Calu3 (cell line): ENCODE measurements at regions not wholly inside any gene's neighbourhood (a gene's known extent, or its start where the extent isn't known, plus 50 kb on each side); places are given as distances from the start of the nearest gene placed in this dataset.

Source experiments
- BruUV-seq: library from RNA; stranded (reverse); fragments of 400-500 nt; replicated peaks from 2 replicates; lab custom pipeline; 2021; lab: Mats Ljungman, UMichigan
- CTCF ChIA-PET: fragments of 300-600 bp; sonication (Branson Sonifier 250); formaldehyde crosslinking; loops from one replicate; lab custom pipeline; 2022; ENCODE audit warnings: antibody characterized with exemption; lab: Charles Lee
- DNase-seq: peaks from one replicate; pipeline ENCODE4 v3.0.0; 2022
- H3K27ac Mint-ChIP-seq: one replicate; pipeline ENCODE4 v1.8.0; 2022; ENCODE audit warnings: mixed read lengths; ENCODE audit not compliant: unreplicated experiment
- H3K27me3 Mint-ChIP-seq: one replicate; pipeline ENCODE4 v1.8.0; 2022; ENCODE audit warnings: mixed read lengths; ENCODE audit not compliant: unreplicated experiment
- H3K36me3 Mint-ChIP-seq: one replicate; pipeline ENCODE4 v1.8.0; 2022; ENCODE audit warnings: mild to moderate bottlenecking, moderate library complexity, mixed read lengths; ENCODE audit not compliant: insufficient read depth, unreplicated experiment
- H3K4me1 Mint-ChIP-seq: one replicate; pipeline ENCODE4 v1.8.0; 2022; ENCODE audit warnings: mild to moderate bottlenecking, low read depth, mixed read lengths; ENCODE audit not compliant: unreplicated experiment
- H3K4me3 Mint-ChIP-seq: one replicate; pipeline ENCODE4 v1.8.0; 2022; ENCODE audit warnings: mild to moderate bottlenecking, low read depth, moderate library complexity, mixed read lengths; ENCODE audit not compliant: unreplicated experiment
- H3K9me3 Mint-ChIP-seq: one replicate; pipeline ENCODE4 v1.8.0; 2022; ENCODE audit warnings: low read depth, mixed read lengths; ENCODE audit not compliant: unreplicated experiment
- CTCF ChIP-seq: fragments of 200-600 bp; IDR thresholded peaks from one replicate; pipeline ENCODE4 v1.8.0; 2022; ENCODE audit warnings: antibody characterized with exemption; ENCODE audit not compliant: unreplicated experiment
- intact Hi-C: fragments of 100-400 bp; cut with micrococcal nuclease; formaldehyde crosslinking; loops from one replicate; pipeline ENCODE4 v1.10.0; 2022; ENCODE audit not compliant: unreplicated experiment

DNA sequence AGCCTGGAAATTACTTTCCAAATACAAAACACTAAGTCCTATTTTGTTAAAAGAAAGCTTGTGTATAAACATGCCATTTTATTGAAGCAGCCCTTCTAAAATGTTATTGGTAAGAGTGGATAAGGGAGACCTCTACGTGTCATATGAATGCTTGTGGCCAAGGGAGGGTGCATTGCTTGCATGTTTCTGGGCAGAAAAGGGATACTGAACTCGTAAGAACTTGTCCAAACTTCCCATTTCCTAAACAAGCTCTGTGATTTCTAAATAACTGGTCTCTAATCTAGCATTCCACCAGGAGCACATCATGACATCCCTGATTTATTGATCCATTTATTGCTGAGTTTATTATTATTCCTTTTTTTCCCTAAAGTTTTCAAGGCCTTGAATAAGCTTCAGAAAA lies 474.1 kb downstream of the CD109 start:
- CTCF ChIA-PET = interaction anchor here (0.9 kb wide), 1 partner anchor 800 kb away, joined by 3 read pairs; no protein-coding TSS in a partner anchor
- TF ChIP-seq CTCF = no peak
- Mint-ChIP-seq H3K9me3 (no peaks in the 10 kb centered on the region), H3K4me1 (peaks cover 19% of the 10 kb centered on the region), H3K27me3 (no peaks in the 10 kb centered on the region), H3K36me3 (no peaks in the 10 kb centered on the region), H3K27ac (no peak overlapping the region), H3K4me3 (no peak overlapping the region)
- BruUV-seq = no TSS peak
- DNase-seq = no peak
- intact Hi-C loops = no loop called here

DNA sequence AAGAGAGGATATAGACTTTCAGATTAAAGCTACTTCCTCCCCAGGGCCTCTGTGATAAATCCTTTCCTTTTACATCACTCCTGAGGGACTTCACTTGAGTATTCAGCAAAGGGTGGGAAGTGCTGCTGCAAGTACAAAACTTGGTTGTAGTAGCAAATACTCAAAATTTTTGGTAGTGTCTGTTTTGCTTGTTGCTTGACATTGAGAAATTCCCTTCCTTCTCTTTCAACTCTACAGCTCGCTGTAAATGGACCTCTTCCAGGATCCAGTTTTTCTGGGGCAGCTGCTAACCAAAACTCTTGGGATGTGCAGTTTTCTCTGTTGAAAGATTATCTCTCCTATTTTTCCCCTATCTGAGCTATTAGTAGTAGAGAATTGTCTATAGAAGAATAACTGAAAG lies 472.0 kb downstream of the CD109 start:
- H3K4me1 Mint-ChIP-seq = peaks cover 19% of the 10 kb centered on the region
- no peak overlapping the region for H3K4me3 Mint-ChIP-seq
- no peak for TF ChIP-seq CTCF
- intact Hi-C loops = no loop called here
- H3K27me3 Mint-ChIP-seq = no peaks in the 10 kb centered on the region
- BruUV-seq = no TSS peak
- H3K36me3 Mint-ChIP-seq = no peaks in the 10 kb centered on the region
- no peak overlapping the region for H3K27ac Mint-ChIP-seq
- CTCF ChIA-PET = interaction anchor here (0.6 kb wide), 1 partner anchor 17 kb away, joined by 6 read pairs; no protein-coding TSS in a partner anchor
- H3K9me3 Mint-ChIP-seq = no peaks in the 10 kb centered on the region
- DNase-seq = no peak

DNA sequence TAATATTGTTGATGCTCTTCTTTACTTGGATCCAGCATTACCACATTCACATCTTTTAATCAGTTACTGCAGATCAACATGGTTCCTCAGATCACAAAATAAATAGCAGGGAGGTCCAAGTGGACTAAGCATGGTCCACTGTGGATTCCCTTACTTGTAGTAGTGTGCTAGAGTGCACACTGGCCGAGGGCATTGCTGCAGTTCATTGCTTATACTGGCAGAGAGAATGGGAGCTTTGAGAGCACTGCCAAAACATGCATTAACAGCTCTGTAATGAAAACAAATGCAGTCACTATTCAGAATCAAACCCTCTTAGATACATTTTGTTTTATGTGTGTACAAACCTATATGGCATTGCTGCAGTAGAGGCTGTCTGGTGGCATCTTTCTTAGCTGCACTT lies 471.5 kb downstream of the CD109 start:
- no TSS peak for BruUV-seq
- intact Hi-C loops = no loop called here
- no peak overlapping the region for H3K27ac Mint-ChIP-seq
- DNase-seq = no peak
- no peaks in the 10 kb centered on the region for H3K27me3 Mint-ChIP-seq
- H3K4me1 Mint-ChIP-seq = peaks cover 19% of the 10 kb centered on the region
- H3K36me3 Mint-ChIP-seq = no peaks in the 10 kb centered on the region
- H3K9me3 Mint-ChIP-seq = no peaks in the 10 kb centered on the region
- H3K4me3 Mint-ChIP-seq = no peak overlapping the region
- CTCF ChIA-PET = interaction anchor here (0.6 kb wide), 1 partner anchor 16 kb away, joined by 6 read pairs; no protein-coding TSS in a partner anchor
- TF ChIP-seq CTCF = no peak

GRCh38 chr6:74166849-74167248 lies 470.8 kb downstream of the CD109 start:
- Mint-ChIP-seq H3K27me3 (no peaks in the 10 kb centered on the region), H3K4me3 (no peak overlapping the region), H3K4me1 (peaks cover 19% of the 10 kb centered on the region), H3K9me3 (no peaks in the 10 kb centered on the region), H3K36me3 (no peaks in the 10 kb centered on the region), H3K27ac (no peak overlapping the region)
- CTCF ChIA-PET = no interaction called here
- DNase-seq = no peak
- no TSS peak for BruUV-seq
- intact Hi-C loops = no loop called here
- no peak for TF ChIP-seq CTCF
